Pons (tissue), 1 donor: ENCODE measurements at regions not wholly inside any gene's neighbourhood (a gene's known extent, or its start where the extent isn't known, plus 50 kb on each side); places are given as distances from the start of the nearest gene placed in this dataset.
A peak's percentile ranks its signal among the peaks of the same experiment; 100 is the strongest.
"Not testable (repeated sequence)": the region's sequence is repeated elsewhere in the genome, so short reads cannot be mapped to it uniquely, and the experiment has no call there.

Source experiments
- DNase-seq: peaks from one replicate; pipeline ENCODE4 v3.0.0-alpha.2; 2016; ENCODE audit warnings: low spot score

DNA sequence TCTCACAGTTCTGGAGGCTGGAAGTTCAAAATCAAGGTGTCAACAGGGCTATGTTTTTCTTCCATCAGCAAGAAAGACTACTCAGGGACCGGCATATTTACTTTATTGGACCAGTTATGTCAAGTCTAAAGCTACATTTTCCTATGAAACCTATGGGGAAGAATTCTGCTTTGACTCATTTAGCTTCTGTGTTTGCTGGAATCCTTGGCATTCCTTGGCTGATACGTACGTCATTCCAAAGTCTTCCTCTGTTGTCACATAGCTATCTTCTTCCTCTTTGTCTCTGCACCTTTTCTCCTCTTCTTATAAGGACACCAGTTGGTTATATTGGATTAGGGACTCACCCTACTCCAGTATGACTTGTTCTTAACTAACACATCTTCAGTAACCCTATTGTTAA lies 137.4 kb upstream of the FBXO11 start:
- no peak for DNase-seq

DNA sequence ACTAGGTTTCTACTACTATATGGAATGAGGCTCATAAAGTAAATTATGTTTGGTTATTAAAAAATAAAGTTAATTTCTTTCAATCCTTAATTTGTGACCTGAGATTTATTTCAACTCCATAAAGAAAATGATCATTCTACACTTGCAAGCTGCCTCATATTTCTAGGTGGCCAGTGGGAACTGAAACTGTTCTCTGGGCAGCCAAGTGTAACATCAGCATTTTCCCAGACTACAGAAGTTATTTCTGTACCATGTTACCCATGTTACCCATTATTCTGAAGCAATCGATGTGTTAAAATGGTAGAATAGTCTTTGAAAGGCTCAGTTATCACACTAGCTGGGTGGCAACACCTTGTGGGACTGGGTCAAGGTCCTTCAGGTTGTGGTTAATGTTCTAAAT lies 139.3 kb upstream of the FBXO11 start:
- peak; percentile 55 for DNase-seq

DNA sequence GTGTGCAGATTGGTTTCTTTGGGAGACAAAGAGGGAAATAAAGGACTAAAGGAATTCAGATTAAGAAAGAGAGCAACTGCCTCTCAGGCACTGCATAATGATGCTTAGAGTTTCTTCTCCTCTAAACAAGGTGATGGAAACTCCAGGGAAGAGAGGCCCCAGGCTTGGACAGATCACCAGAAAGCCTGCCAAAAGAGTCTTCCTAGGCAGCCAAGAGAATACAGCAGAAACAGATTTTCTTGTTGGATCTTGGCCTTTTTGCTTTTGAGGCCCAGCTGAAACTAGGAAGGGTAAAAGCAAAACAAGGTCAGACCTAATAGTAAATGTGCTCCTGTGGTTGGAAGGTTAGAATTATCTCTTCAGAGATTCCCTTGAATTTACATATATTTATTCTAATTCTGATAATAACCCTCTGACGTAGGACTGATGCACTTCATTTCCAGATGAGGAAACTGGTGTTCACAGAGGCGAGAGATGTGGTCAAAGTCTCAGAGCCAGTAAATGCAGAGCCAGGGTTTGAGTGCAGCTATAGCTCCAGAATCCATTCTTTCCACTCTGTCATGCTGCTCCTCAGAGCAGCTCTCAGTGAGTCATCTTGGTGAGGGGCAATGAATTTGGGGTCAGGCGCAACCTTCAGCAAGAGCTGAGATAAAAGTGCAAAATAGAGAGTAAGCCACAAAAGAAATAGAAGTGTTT lies 142.3 kb upstream of the FBXO11 start:
- DNase-seq, result peak; percentile 25

DNA sequence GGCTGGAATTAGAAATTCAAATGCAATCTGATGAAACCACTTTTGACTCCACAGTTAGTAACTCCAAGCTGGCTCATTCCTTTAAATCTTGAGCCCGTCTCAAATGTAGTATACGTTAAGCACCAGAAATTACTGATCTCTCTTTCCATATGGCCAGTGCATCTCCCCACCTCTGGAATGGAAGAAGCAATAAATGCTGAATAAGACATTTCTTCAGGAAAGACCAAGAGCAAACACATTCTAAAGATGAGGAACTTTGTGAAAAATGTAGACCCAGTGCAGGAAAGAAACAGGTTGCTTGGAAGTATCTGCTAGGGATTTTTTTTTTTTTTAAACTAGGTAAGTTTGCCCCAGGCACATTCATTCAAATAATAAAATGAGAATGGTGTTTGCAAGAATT lies 143.1 kb upstream of the FBXO11 start:
- no peak for DNase-seq

DNA sequence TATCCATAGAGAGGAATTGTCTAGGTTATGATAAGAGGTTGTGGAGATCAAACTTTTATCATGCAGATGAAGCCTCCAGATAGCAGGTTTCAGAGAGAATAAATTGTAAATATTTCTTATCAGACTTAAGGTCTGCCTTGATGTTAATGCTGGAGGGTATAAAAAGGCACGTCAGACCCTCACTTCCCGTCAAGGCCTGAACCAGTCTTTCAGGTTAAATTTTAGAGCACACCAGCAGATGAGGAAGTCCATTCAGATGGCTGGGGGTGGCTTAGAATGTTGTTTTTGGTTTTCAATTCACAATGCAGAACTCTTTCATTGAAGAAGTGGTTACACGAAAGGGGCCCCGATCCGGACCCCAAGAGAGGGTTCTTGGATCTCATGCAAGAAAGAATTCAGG lies 144.4 kb upstream of the FBXO11 start:
- DNase-seq, result no peak

- DNase-seq, result no peak
Measured at GRCh38 chr2:48059975-48060374, 153.7 kb upstream of the FBXO11 start.

DNA sequence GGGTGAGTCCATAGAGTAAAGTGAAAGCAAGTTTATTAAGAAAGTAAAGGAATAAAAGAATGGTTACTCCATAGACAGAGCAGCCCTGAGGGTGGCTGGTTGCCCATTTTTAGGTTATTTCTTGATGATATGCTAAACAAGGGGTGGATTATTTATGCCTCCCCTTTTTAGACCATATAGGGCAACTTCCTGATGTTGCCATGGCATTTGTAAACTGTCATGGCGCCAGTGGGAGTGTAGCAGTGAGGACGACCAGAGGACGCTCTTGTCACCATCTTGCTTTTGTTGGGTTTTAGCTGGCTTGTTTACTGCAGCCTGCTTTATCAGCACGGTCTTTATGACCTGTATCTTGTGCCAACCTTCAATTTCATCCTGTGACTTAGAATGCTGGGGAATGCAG lies 155.4 kb upstream of the FBXO11 start:
- not testable (repeated sequence) for DNase-seq

DNA sequence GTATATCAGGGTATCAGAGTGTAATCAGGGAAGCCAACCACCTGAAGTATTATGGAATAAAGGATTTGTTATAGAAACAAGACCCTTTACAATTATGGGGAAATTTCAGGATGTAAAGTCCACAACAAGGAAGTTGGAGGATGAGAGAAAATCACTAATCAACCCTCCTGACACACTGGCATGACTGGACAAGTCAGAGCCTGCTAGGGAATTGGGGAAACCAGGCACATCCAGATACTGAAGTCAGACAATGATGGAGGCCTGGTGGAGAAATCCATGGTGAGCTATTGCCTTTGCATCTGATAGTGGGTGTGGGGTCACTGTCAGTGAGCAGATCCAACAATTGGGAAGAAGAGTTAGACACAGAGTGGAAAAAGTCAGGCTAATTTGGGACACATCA lies 158.8 kb upstream of the FBXO11 start:
- no peak for DNase-seq

DNA sequence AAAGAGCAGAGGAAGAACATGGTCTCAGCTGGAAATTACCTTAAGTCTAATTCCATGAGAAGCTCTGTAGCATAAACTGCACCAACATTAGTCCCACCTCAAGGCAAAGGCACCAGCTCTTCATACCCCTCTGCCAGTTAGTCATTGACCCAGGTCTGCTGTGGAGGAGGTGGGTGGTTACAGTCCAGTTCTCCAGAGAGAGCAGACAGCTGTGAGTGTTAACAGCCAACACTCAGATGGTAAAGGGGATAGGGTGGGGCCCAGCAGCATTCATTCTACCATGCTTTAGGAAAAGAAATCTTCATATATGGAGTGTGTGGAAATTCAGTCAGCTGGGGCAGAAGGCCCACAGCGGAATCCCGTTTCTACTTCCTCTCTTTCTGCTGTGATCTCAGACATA lies 159.7 kb upstream of the FBXO11 start:
- no peak for DNase-seq

- DNase-seq, result no peak
Measured at GRCh38 chr2:48069769-48070168, 163.5 kb upstream of the FBXO11 start.

DNA sequence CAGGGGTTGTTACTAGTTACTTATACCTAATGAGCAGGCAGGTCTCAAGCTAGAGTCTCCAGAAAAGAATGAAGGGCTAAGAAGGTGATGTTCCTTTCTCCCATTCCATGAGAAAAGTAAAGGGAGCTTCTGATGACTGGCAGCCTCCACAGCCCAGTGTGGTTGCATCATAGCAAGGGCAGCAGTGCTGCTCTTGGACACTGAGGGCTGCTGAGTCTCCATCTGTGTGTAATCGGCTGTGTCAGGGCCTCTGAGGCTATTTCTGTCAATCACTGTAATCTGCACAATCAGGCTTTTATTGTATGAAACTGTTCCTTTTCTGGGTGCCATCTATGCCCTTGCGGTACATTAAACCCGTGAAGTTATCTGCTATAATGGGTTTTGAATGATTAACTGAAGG lies 164.1 kb upstream of the FBXO11 start:
- DNase-seq, result peak; percentile 49

- DNase-seq, result no peak
Measured at GRCh38 chr2:48072583-48072982, 166.3 kb upstream of the FBXO11 start.

DNA sequence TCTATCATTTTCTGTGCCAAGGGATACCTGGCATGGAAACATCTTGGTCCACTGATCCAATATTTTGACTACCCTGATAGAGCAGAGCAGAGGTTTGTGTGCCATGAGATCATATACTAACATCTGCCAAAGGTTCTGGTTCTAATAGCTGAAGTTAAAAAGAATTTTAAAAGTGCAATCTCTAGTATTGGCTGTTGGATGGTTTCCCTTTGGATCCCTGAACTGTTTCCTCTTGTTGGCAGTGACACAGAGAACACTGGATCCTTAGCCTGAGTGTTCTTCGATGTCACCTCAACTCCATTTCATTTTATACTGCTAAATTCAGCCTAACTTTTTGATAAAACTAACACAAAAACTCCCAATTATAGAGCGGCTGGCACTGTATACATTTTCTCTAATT lies 169.3 kb upstream of the FBXO11 start:
- DNase-seq, result no peak

- DNase-seq, result peak; percentile 85
Measured at GRCh38 chr2:48080534-48081316, 174.4 kb upstream of the FBXO11 start.

DNA sequence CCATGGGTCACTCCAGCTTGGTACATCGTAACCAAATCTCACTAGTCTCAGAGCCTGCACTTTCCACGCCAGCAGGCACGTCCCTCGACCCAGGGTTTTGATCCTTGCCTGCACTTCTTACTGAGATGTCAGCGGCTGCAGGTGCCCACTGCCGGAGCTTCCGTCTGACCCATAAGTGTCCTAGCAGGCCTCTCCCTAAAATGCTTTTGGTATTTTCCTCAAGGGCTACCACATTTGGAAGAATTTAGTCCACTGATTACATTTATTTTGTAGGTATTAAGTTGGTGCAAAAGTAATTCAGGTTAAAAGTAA lies 175.0 kb upstream of the FBXO11 start:
- no peak for DNase-seq

- no peak for DNase-seq
Measured at GRCh38 chr2:48085888-48086287, 179.6 kb upstream of the FBXO11 start.

- no peak for DNase-seq
Measured at GRCh38 chr2:48088994-48089393, 182.7 kb upstream of the FBXO11 start.

GRCh38 chr2:48089644-48090043 lies 183.3 kb upstream of the FBXO11 start:
- no peak for DNase-seq

DNA sequence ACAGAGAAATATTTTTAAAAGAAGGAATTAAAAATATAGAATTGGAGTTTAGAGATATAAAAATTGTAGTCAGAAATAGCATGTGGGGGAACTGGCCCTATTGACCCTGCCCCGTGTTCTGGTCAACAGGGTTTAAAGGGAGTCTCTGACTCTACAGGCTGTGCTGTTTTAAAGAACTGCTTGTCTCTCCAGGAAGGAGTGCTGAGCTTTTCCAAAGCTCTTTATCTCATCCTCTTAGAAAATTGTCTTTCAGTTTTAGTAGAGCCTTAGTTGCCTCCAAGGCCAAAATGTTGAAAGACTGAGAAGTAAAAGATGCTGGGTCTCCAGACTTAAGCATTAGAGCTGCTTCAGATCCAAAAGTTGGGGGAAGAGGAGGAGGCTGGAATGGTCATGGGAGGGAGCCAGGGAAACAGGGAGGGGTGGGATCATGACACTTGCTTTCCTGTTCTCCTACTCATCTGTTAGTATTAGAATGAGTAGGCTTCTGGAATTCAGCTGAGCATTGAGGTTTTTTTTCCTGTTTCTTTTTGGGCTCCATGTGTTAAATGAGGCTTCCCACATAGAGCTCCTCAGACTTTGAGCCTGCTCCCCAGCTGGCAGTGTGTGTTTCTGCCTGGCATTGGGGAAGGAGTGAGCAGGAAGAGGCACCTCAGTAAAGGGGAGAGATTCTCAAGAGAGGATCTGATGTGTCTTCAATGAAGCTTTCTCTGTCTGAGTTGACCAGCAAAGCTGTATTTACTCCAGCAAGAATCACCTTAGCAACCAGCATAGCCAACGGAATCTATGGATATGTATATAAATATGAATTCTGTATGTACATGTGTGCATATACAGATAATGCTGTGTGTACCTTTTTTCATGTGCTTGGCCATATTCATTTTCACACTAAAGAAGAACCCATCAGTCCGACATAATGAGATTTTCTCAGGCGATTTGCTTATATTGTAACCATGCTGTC lies 186.8 kb upstream of the FBXO11 start:
- no peak for DNase-seq

DNA sequence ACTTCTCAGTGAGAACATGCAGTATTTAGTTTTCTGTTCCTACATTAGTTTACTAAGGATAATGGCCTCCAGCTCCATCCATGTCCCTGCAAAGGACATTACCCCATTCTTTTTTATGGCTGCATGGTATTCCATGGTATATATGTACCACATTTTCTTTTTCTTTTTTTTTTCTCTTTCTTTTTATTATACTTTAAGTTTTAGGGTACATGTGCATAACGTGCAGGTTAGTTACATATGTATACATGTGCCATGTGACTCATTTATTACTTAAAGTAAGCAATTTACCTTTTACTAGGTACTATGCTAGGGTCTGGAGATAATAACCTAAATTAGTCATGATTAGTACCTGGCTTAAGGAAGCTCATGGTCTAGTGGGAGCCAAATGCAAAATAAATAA lies 190.5 kb upstream of the FBXO11 start:
- not testable (repeated sequence) for DNase-seq

- DNase-seq, result no peak
Measured at GRCh38 chr2:48098539-48098938, 192.2 kb upstream of the FBXO11 start.

DNA sequence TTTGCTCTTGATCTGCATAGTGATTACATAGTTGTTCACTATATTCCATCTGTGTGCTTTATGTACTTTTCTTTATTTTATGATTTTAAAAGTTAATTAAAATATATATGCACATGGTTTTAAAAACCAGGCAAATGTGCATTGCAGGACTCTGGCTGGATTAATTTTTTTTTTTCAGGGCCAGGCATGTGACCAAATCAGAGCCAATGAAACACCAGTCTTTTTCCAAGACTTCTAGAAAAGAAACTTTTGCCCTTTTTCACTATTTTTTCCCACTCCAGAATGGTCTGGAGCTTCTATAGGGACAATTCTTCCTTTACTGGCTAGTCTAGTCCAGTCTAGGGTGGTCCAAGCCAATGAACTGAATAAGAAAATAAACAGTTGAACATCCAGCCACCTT lies 198.1 kb upstream of the FBXO11 start:
- no peak for DNase-seq

DNA sequence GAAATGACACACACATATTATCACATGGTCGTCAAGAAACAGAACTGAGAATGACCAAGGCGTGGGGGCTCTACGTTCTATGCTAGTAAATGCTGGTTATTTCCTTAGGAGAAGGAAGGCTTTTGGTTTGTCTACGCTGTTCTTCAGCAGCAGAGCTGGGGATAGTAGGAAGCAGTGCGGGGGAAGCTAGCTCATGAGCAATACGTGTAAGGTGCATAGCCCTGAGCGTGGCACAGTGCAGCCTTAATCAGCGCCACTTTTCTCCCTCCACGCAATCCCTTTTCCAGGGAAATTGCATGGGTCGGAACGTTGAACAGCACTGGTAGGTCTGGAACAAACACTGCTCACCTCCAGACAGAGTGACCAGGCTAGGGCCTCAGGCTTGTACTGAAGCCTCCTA lies 199.6 kb upstream of the FBXO11 start:
- DNase-seq, result peak; percentile 36
